GM19467 (cell line): ENCODE measurements at regions not wholly inside any gene's neighbourhood (a gene's known extent, or its start where the extent isn't known, plus 50 kb on each side); places are given as distances from the start of the nearest gene placed in this dataset.
"Not testable (repeated sequence)": the region's sequence is repeated elsewhere in the genome, so short reads cannot be mapped to it uniquely, and the experiment has no call there.

Experiments used
- ATAC-seq: cut with Tn5 transposase; IDR thresholded peaks from one replicate; pipeline ENCODE4 v1.9.1; 2021; ENCODE audit warnings: mild to moderate bottlenecking, moderate library complexity; ENCODE audit not compliant: unreplicated experiment

GRCh38 chr4:27343411-27343810 lies 482.8 kb downstream of the STIM2 start:
- ATAC-seq = no peak

DNA sequence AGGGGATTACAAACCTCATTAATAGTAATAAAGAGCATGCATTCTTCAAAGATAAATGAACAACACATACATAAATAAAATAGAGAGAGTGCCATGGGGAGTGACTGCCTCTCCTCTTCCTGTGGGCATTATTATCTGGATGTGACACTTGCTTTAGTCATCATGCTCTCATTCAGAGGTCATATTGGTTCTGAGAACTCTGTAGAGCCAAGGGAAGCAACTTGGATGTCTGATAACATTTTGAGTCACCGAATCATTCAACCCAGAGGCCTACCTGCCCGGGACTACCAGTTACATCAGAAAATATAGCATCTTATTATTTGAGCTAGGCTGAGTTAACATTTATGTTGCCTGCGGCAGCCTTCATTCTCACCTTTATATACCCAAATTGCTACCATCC lies 489.5 kb downstream of the STIM2 start:
- no peak for ATAC-seq

- ATAC-seq = no peak
These were observed 496.6 kb downstream of the STIM2 start for GRCh38 chr4:27357283-27357682.

DNA sequence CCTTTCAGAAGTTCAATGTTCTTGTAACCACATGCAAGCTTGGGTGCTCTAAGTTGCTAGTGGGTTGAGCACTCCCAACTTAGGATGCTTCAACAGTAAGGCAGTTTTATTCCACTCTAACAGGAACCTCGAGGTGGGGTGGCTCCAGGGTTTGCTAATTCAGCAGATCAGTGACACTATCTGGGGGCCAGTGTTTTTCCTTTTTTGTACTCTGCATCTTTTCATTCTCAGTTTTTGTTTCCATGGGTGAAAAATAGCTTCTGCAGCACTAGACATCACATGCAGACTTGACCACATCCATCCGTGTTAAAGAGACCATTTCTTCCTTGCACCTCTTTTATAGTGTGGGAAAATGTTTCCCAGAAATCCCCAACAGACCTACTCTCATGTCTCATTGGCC lies 497.6 kb downstream of the STIM2 start:
- no peak for ATAC-seq

DNA sequence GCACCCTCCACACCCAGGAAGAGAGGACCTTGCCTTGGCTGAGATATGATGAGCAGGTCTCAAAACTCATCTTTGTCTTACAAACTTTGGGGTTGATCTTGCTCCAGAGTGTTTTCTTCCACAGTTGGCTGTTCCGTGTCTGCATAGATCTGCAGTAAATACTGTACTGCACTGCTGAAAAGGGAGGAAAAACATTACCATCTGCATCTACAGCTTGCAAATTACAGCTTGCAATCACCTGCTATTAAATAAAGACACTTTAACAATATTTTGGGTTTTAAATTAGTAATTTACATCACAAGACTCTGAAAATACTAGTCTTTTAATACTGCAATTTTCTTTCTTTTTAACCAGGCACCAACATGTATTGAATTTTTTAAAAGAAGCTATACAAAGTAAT lies 499.5 kb downstream of the STIM2 start:
- ATAC-seq = no peak

- no peak for ATAC-seq
These were observed 500.2 kb downstream of the STIM2 start for GRCh38 chr4:27360790-27361267.

GRCh38 chr4:27364509-27364908 lies 503.9 kb downstream of the STIM2 start:
- no peak for ATAC-seq

GRCh38 chr4:27366104-27366823 lies 505.6 kb downstream of the STIM2 start:
- ATAC-seq = no peak

DNA sequence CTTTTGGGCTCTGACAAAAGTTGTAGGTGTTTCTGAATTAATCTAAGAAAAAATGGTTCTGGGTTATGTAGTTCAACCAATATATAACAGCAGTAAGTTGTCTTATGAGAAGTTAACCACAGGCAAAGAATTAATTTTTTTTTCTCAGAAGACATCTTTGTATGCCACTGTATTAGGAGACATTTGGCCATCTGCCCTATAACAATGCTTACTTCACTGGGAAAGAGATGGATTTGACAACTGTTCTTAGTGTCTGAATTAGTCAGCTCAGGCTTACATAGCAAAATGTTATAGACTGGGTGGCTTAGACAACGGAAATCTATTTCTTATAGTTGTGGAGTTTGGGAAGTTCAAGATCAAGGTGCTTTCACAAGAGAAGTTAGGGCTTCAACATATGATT lies 508.1 kb downstream of the STIM2 start:
- ATAC-seq = no peak

DNA sequence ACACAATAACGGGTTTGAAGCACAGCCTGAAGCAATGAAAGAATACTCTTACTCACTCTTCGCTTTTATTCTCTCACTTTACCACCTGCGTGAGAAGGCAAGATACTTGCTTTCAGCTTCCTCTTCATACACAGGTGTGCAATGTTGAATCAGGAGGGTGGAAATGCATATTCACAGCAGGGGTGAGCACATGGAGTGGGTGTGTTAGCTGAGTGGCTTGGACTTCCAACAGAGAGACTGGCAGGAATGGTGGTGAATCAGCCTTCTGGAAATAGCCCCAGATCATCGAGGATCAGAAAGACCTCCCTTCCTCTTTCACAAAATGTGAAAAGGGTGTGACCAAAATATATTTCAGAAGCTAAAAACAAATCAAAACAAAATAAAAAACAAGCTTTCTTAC lies 521.2 kb downstream of the STIM2 start:
- no peak for ATAC-seq

- ATAC-seq = no peak
These were observed 527.1 kb downstream of the STIM2 start for GRCh38 chr4:27387711-27388110.

DNA sequence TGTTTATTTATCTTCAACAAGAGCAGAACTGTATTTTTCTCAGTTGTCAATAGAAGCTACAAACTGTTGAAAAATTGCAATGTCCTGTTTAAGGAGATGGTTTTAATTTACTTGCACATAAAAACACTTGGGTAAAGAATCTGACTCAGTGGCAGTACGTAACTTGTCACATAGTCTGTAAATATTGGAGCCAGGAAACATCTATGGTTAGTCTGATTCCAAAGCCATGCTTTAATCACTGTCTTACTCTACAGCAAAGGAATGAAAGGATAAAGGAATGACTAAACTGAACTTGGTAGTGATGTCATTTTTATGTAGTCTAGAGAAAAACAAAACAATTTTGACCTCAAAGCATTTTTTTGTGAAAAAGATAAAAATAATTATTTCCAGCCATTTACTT lies 537.2 kb downstream of the STIM2 start:
- no peak for ATAC-seq

- no peak for ATAC-seq
These were observed 538.1 kb downstream of the STIM2 start for GRCh38 chr4:27398631-27399310.

DNA sequence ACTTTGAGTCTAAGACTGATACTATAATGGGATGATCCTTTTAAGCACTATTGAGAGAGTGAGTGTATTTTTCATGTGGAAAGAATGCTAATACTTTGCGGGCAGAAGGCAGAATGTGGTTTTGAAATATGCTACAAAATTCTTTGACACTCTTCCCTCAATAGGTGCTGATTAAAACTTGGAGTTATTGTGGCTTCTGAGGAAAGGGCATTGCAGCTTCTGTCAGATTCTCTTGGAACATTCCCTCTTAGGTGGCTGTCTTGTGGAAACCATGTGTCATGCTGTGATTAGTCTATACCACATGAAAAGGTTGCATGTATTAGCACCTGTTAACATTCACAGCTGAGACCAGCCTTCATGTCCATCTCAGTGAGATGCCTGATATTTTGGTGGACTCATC lies 547.0 kb downstream of the STIM2 start:
- no peak for ATAC-seq

DNA sequence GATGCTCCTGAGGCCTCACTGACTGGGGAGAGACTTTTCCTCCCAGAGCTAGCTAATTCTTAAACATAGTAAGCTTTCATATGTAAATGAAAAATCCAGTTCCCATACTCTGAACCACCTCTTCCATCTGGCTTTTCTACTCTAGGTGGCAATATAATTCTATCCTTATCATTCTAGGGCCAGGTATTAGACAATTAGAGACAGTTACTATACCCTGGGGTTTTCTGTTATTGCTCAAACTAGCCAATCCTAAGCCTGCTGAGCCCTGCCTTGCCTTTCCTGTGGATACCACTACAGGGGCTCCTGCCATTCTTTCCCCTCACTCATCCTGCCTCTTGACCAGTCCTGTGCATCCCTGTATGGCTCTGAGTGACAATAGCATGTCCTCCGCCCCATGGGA lies 552.0 kb downstream of the STIM2 start:
- ATAC-seq = no peak

GRCh38 chr4:27414887-27415731 lies 554.5 kb downstream of the STIM2 start:
- ATAC-seq = no peak

- ATAC-seq = no peak
These were observed 568.0 kb downstream of the STIM2 start for GRCh38 chr4:27428661-27429060.

DNA sequence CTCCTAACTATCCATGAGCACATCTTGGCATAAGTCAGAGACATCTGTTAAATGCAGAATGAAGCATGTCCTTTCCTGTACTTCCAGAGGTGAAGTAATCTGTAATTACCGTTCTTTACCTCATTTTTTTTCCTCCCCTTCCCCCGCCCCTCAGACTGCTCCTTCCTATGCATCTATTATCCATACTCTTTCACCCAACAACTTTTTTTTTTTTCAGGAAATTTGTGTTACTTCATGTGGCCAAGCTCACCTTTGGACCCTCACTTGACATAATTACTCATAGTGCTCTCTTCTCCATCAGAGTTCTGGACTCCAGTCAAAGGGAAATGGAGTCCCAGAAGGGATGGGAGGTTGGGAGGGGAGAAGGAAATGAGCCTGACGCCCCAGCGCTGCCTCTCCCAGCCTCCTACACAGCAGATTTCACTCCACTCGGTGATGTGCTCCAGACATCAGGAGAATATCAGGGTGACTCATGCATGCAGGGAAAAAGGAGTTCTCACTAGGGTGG lies 568.8 kb downstream of the STIM2 start:
- ATAC-seq = no peak

DNA sequence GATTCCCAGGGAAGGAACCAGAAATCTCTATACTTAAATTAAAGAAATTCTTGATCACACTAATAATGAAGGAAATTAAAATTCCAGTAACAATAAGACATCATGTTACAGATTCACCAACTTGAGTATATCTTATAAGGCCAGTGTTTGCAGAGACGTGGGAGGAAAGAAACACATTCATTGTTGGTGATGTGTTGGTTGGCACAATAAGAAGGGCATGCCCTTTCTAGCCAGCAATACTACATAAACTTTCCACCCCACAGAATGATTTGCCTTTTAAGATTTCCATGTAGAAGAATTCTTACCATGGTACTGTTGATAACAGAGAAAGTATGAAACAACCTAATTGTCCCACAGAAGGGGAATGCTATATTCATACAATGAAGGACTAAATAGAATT lies 581.5 kb downstream of the STIM2 start:
- no peak for ATAC-seq

- ATAC-seq = not testable (repeated sequence)
These were observed 582.0 kb downstream of the STIM2 start for GRCh38 chr4:27442661-27443060.

- no peak for ATAC-seq
These were observed 603.2 kb downstream of the STIM2 start for GRCh38 chr4:27463816-27464215.
